ENCODE measurements at regions not wholly inside any gene's neighbourhood (a gene's known extent, or its start where the extent isn't known, plus 50 kb on each side); places are given as distances from the start of the nearest gene placed in this dataset.

DNA sequence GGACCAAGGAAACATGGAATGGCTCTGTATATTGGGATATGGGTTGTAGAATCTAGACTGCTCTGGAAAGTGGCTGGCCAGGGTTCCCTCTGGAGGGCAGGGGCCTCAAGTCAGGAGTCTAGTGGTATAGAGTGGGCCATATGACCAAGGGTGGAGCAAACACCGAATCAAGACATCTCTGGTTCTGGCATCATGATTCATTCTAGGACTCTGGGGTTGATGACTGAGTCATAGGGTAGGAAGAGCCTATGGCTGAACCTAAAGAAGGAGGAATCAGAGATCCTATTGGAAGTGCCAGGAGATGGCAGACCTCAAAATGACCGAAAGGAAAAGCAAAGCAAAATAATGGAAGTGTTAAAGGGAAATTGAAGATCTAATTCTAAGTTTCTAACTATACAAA lies 356.4 kb upstream of the PRICKLE1 start:
- no peak for TF ChIP-seq CTCF (IDR thresholded peaks at IDR 0.05; ENCODE audit: extremely low read depth in 1 of 2, insufficient read depth in 1 of 2, low read depth in 1 of 2, low read length in 2 of 2)
- no peak for TF ChIP-seq POLR2A (IDR thresholded peaks at IDR 0.05; ENCODE audit: low read depth, low read length)
- no peak for TF ChIP-seq POLR2AphosphoS5 (IDR thresholded peaks at IDR 0.05; ENCODE audit: insufficient read depth, low read depth, low read length)
- TF ChIP-seq MAX (IDR thresholded peaks at IDR 0.05; ENCODE audit: insufficient read depth, insufficient read length) = no peak
- TF ChIP-seq MYC (IDR thresholded peaks at IDR 0.05; ENCODE audit: low read depth, low read length) = no peak
- no peak for TF ChIP-seq EZH2 (IDR thresholded peaks at IDR 0.05; ENCODE audit: borderline replicate concordance, low read depth, low read length, severe bottlenecking)
- TF ChIP-seq GATA2 (IDR thresholded peaks at IDR 0.05; ENCODE audit: insufficient read depth, insufficient read length, low read depth, low read length) = no peak
- TF ChIP-seq JUN (IDR thresholded peaks at IDR 0.05; ENCODE audit: borderline replicate concordance, insufficient read depth, insufficient read length, low read depth) = no peak

Measured in endothelial cell of umbilical vein (primary cell).